Panc1 (cell line): ENCODE measurements at regions not wholly inside any gene's neighbourhood (a gene's known extent, or its start where the extent isn't known, plus 50 kb on each side); places are given as distances from the start of the nearest gene placed in this dataset.

Source experiments
- CTCF ChIP-seq: fragments of 450-650 bp; IDR thresholded peaks from 2 replicates; pipeline ENCODE4 v1.5.1; 2017; ENCODE audit warnings: mild to moderate bottlenecking
- POLR2AphosphoS5 ChIP-seq: IDR thresholded peaks from 2 replicates; pipeline ENCODE4 v1.6.1; 2012; ENCODE audit warnings: mild to moderate bottlenecking, low read depth, low read length, moderate library complexity
- REST ChIP-seq, 2 experiments: IDR thresholded peaks; 2 replicates each; pipeline ENCODE4 v1.6.1; 2011 to 2012; ENCODE audit warnings: low read depth in 2 of 2, control low read depth in 1 of 2, low read length in 1 of 2, mild to moderate bottlenecking in 1 of 2, moderate library complexity in 1 of 2; ENCODE audit not compliant: insufficient read depth in 1 of 2

GRCh38 chr1:239322369-239322768 is 64.0 kb upstream of the CHRM3 start:
- TF ChIP-seq REST (IDR thresholded peaks at IDR 0.05; ENCODE audit: insufficient read depth in 1 of 2, low read depth in 2 of 2, low read length in 1 of 2): no peak
- TF ChIP-seq CTCF: no peak
- TF ChIP-seq POLR2AphosphoS5: no peak
